ENCODE measurements at regions not wholly inside any gene's neighbourhood (a gene's known extent, or its start where the extent isn't known, plus 50 kb on each side); places are given as distances from the start of the nearest gene placed in this dataset.
"Not testable (repeated sequence)": the region's sequence is repeated elsewhere in the genome, so short reads cannot be mapped to it uniquely, and the experiment has no call there.

DNA sequence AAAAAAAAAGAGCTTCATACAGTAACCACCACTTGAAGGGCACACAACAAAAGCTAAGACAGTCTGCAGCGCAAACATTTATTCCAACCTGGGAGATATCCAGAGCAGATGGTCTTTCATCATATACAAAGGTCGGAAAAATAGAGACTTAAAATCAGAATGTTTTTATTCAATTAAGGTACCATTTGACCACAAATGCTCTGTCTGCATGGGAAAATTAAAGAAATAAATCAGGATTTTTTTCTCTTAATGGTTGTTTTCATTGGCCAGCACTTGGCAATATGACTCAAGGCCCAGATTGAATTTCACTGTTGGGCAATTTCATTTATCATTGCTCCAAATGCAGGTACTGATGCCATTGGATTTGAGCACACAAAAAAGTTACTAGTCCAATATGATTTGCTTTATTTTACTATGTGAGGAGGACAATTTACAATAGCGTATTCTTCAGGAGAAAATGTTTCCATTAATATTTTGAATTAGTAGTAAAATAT is 145.9 kb upstream of the AGTR1 start:
- Histone ChIP-seq H3K79me2 (ENCODE audit: insufficient read depth, low read length) (no peaks in the 10 kb centered on the region), H3K9me2 (replicated peaks; ENCODE audit: insufficient read depth, low read length) (no peaks in the 10 kb centered on the region), H3K4me3 (ENCODE audit: insufficient read depth, low read length, poor library complexity, severe bottlenecking) (no peak overlapping the region), H3K9ac (ENCODE audit: low read length) (no peak overlapping the region), H2AFZ (ENCODE audit: low read depth, low read length, severe bottlenecking) (no peak overlapping the region), H3F3A (ENCODE audit: insufficient read depth) (no peaks in the 10 kb centered on the region), H3K27me3 (ENCODE audit: low read length) (no peaks in the 10 kb centered on the region), H4K20me1 (ENCODE audit: low read depth, low read length) (no peaks in the 10 kb centered on the region), H3K9me3 (ENCODE audit: insufficient read depth, low read length) (no peaks in the 10 kb centered on the region), H3K4me2 (ENCODE audit: low read depth, low read length, poor library complexity, severe bottlenecking) (no peak overlapping the region), H3K27ac (ENCODE audit: low read depth, low read length) (no peak overlapping the region), H3K36me3 (ENCODE audit: low read length) (no peaks in the 10 kb centered on the region)
- TF ChIP-seq CTCF (IDR thresholded peaks at IDR 0.05; ENCODE audit: insufficient read depth, low read length, poor library complexity, severe bottlenecking) = no peak
- TF ChIP-seq EZH2phosphoT487 (conservative IDR thresholded peaks at IDR 0.05; ENCODE audit: low read length) = no peak

DNA sequence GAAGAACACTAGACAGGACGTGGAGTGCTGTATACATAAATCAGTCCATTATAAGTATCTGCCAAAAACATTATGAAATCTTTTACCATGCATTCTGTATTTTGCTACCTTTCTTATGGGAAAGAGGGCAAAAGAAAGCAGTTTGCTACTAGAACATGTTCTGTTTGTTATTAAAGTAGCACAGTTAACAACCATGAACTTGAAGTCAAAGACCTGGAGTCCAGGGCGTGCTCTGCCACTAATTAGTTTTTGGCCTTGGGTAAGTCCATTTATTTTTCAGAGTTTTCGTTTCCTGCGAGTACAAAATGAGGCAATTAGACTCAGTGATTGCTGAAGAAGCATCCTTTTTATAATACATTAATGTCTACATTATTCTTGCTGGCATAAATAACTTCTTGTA is 143.3 kb upstream of the AGTR1 start:
- TF ChIP-seq CTCF (IDR thresholded peaks at IDR 0.05; ENCODE audit: insufficient read depth, low read length, poor library complexity, severe bottlenecking) = no peak
- TF ChIP-seq EZH2phosphoT487 (conservative IDR thresholded peaks at IDR 0.05; ENCODE audit: low read length) = no peak
- Histone ChIP-seq H3K27ac (ENCODE audit: low read depth, low read length) (no peak overlapping the region), H3K9ac (ENCODE audit: low read length) (no peak overlapping the region), H4K20me1 (ENCODE audit: low read depth, low read length) (no peaks in the 10 kb centered on the region), H3K27me3 (ENCODE audit: low read length) (no peaks in the 10 kb centered on the region), H3K36me3 (ENCODE audit: low read length) (no peaks in the 10 kb centered on the region), H3K4me2 (ENCODE audit: low read depth, low read length, poor library complexity, severe bottlenecking) (no peak overlapping the region), H3K9me2 (replicated peaks; ENCODE audit: insufficient read depth, low read length) (no peaks in the 10 kb centered on the region), H3K4me3 (ENCODE audit: insufficient read depth, low read length, poor library complexity, severe bottlenecking) (no peak overlapping the region), H3F3A (ENCODE audit: insufficient read depth) (no peaks in the 10 kb centered on the region), H2AFZ (ENCODE audit: low read depth, low read length, severe bottlenecking) (no peak overlapping the region), H3K79me2 (ENCODE audit: insufficient read depth, low read length) (no peaks in the 10 kb centered on the region), H3K9me3 (ENCODE audit: insufficient read depth, low read length) (no peaks in the 10 kb centered on the region)

DNA sequence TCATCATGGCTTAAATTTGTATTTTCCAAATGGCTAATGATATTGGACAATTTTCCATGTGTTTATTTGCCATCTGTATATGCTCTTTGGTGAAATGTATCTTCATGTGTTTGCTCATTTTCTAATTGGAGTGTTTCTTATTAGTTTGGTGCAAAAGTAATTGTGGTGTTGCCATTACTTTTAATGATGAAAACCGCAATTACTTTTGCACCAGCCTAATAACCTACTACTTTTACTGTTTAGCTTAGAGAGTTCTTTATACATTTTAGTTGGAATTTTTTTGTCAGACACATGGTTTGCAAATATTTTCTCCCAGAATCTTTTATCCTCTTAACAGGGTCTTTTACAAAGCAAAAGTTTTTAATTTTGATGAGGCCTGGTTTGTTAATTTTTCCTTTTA is 141.0 kb upstream of the AGTR1 start:
- Histone ChIP-seq H3K27ac (ENCODE audit: low read depth, low read length) (no peak overlapping the region), H3K4me2 (ENCODE audit: low read depth, low read length, poor library complexity, severe bottlenecking) (no peak overlapping the region), H3K4me3 (ENCODE audit: insufficient read depth, low read length, poor library complexity, severe bottlenecking) (no peak overlapping the region), H3K27me3 (ENCODE audit: low read length) (no peaks in the 10 kb centered on the region), H3K36me3 (ENCODE audit: low read length) (no peaks in the 10 kb centered on the region), H4K20me1 (ENCODE audit: low read depth, low read length) (no peaks in the 10 kb centered on the region), H3K79me2 (ENCODE audit: insufficient read depth, low read length) (no peaks in the 10 kb centered on the region), H3K9me3 (ENCODE audit: insufficient read depth, low read length) (no peaks in the 10 kb centered on the region), H3F3A (ENCODE audit: insufficient read depth) (no peaks in the 10 kb centered on the region), H2AFZ (ENCODE audit: low read depth, low read length, severe bottlenecking) (no peak overlapping the region), H3K9ac (ENCODE audit: low read length) (no peak overlapping the region), H3K9me2 (replicated peaks; ENCODE audit: insufficient read depth, low read length) (no peaks in the 10 kb centered on the region)
- TF ChIP-seq CTCF (IDR thresholded peaks at IDR 0.05; ENCODE audit: insufficient read depth, low read length, poor library complexity, severe bottlenecking) = no peak
- no peak for TF ChIP-seq EZH2phosphoT487 (conservative IDR thresholded peaks at IDR 0.05; ENCODE audit: low read length)

GRCh38 chr3:148577579-148577978 is 120.1 kb upstream of the AGTR1 start:
- not testable (repeated sequence) for H3K4me2 ChIP-seq (ENCODE audit: low read depth, low read length, poor library complexity, severe bottlenecking)

More at GRCh38 chr3:148577579-148577978, 120.1 kb upstream of the AGTR1 start:
- not testable (repeated sequence) for H3K9me2 ChIP-seq (replicated peaks; ENCODE audit: insufficient read depth, low read length); H3K9ac ChIP-seq (ENCODE audit: low read length); H3F3A ChIP-seq (ENCODE audit: insufficient read depth); H3K9me3 ChIP-seq (ENCODE audit: insufficient read depth, low read length); H3K27me3 ChIP-seq (ENCODE audit: low read length); H3K27ac ChIP-seq (ENCODE audit: low read depth, low read length); H3K79me2 ChIP-seq (ENCODE audit: insufficient read depth, low read length); H2AFZ ChIP-seq (ENCODE audit: low read depth, low read length, severe bottlenecking); H3K4me3 ChIP-seq (ENCODE audit: insufficient read depth, low read length, poor library complexity, severe bottlenecking); H4K20me1 ChIP-seq (ENCODE audit: low read depth, low read length); H3K36me3 ChIP-seq (ENCODE audit: low read length)
